ENCODE measurements at regions not wholly inside any gene's neighbourhood (a gene's known extent, or its start where the extent isn't known, plus 50 kb on each side); places are given as distances from the start of the nearest gene placed in this dataset.

DNA sequence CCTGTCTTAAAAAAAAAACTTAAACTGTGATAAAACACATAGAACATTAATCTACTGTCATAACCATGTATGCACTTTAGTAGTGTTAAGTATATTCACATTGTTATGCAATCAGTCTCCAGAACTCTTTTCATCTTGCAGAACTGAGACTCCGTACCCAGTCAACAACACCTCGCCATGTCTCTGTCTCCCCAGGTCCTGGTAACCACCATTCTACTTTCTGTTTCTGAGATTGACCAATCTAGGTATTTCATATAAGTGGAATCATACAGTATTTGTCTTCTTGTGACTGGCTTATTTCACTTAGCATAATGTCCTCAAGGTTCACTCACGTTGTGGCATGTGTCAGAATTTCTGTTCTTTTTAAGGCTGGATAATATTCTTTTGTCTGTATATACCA lies 290.8 kb upstream of the CXCR4 start (continued):
- TF ChIP-seq, protein P1, sequence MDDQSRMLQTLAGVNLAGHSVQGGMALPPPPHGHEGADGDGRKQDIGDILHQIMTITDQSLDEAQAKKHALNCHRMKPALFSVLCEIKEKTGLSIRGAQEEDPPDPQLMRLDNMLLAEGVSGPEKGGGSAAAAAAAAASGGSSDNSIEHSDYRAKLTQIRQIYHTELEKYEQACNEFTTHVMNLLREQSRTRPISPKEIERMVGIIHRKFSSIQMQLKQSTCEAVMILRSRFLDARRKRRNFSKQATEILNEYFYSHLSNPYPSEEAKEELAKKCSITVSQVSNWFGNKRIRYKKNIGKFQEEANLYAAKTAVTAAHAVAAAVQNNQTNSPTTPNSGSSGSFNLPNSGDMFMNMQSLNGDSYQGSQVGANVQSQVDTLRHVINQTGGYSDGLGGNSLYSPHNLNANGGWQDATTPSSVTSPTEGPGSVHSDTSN (CRISPR knock-in tag; IDR thresholded peaks at IDR 0.05) = no peak
- no peak for TF ChIP-seq ZNF768 (tag by site-specific recombination; IDR thresholded peaks at IDR 0.05)
- no peak for TF ChIP-seq ZNF2 (tag by site-specific recombination; IDR thresholded peaks at IDR 0.05)
- TF ChIP-seq PRDM1 (tag by site-specific recombination; IDR thresholded peaks at IDR 0.05) = no peak
- TF ChIP-seq ZNF202 (tag by site-specific recombination; IDR thresholded peaks at IDR 0.05; ENCODE audit: borderline replicate concordance) = no peak
- no peak for TF ChIP-seq KLF1 (tag by site-specific recombination; IDR thresholded peaks at IDR 0.05)
- TF ChIP-seq ZFP41 (tag by site-specific recombination; IDR thresholded peaks at IDR 0.05; ENCODE audit: borderline replicate concordance) = no peak
- no peak for TF ChIP-seq GFI1B (tag by site-specific recombination; IDR thresholded peaks at IDR 0.05)
- TF ChIP-seq ZNF274 (IDR thresholded peaks at IDR 0.05; ENCODE audit: low read length) = no peak
- no peak for TF ChIP-seq ZNF274 (tag by site-specific recombination; IDR thresholded peaks at IDR 0.05; ENCODE audit: borderline replicate concordance)

DNA sequence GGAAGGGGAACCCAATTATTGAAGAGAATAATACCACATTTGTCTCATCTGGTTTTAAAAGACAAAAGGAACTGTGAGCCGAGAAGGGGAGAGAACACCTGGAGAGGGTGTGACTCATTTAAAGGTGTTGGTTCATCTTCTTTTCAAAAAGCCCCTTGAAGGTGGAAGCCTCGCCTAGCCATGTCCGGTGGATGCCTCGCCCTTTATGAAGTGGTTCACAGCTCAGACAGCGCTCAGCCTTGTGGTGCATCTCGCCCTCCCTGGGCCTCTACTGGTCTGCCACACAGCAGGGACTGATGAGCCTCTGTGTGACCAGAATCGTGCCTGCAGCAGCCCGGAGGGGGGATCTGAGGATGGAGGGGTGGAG lies 290.0 kb upstream of the CXCR4 start:
- H3K4me1 ChIP-seq (ENCODE audit: control insufficient read depth, insufficient read depth, low read length) = no peaks in the 10 kb centered on the region
- POLR2A ChIA-PET = no interaction called here
- H3K36me3 ChIP-seq (ENCODE audit: control insufficient read depth in 2 of 2, insufficient read depth in 1 of 2, low read length in 2 of 2) = no peaks in the 10 kb centered on the region
- no peaks in the 10 kb centered on the region for H3K9me3 ChIP-seq (ENCODE audit: control insufficient read depth, insufficient read depth, low read depth, low read length)
- CTCF ChIA-PET = no interaction called here
- no peak overlapping the region for H3K27ac ChIP-seq (ENCODE audit: extremely low read depth, low read depth, low read length)
- no peak overlapping the region for H3K4me3 ChIP-seq (ENCODE audit: low read depth, low read length)
- TF ChIP-seq ZNF214 (tag by site-specific recombination; IDR thresholded peaks at IDR 0.05; ENCODE audit: borderline replicate concordance) = no peak
- no peak for TF ChIP-seq GLI2 (tag by site-specific recombination; IDR thresholded peaks at IDR 0.05; ENCODE audit: borderline replicate concordance, low read depth)
- no peak for TF ChIP-seq ZNF121 (tag by site-specific recombination; IDR thresholded peaks at IDR 0.05)
- TF ChIP-seq, protein P2, sequence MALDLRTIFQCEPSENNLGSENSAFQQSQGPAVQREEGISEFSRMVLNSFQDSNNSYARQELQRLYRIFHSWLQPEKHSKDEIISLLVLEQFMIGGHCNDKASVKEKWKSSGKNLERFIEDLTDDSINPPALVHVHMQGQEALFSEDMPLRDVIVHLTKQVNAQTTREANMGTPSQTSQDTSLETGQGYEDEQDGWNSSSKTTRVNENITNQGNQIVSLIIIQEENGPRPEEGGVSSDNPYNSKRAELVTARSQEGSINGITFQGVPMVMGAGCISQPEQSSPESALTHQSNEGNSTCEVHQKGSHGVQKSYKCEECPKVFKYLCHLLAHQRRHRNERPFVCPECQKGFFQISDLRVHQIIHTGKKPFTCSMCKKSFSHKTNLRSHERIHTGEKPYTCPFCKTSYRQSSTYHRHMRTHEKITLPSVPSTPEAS (tag by site-specific recombination; IDR thresholded peaks at IDR 0.05) = no peak
- no peak for TF ChIP-seq ZNF426 (tag by site-specific recombination; IDR thresholded peaks at IDR 0.05)
- TF ChIP-seq ZNF416 (tag by site-specific recombination; IDR thresholded peaks at IDR 0.05) = no peak
- no peak for TF ChIP-seq ZSCAN30 (tag by site-specific recombination; IDR thresholded peaks at IDR 0.05)
- TF ChIP-seq, protein P3, sequence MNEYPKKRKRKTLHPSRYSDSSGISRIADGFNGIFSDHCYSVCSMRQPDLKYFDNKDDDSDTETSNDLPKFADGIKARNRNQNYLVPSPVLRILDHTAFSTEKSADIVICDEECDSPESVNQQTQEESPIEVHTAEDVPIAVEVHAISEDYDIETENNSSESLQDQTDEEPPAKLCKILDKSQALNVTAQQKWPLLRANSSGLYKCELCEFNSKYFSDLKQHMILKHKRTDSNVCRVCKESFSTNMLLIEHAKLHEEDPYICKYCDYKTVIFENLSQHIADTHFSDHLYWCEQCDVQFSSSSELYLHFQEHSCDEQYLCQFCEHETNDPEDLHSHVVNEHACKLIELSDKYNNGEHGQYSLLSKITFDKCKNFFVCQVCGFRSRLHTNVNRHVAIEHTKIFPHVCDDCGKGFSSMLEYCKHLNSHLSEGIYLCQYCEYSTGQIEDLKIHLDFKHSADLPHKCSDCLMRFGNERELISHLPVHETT (tag by site-specific recombination; IDR thresholded peaks at IDR 0.05) = no peak
- TF ChIP-seq, protein P4, sequence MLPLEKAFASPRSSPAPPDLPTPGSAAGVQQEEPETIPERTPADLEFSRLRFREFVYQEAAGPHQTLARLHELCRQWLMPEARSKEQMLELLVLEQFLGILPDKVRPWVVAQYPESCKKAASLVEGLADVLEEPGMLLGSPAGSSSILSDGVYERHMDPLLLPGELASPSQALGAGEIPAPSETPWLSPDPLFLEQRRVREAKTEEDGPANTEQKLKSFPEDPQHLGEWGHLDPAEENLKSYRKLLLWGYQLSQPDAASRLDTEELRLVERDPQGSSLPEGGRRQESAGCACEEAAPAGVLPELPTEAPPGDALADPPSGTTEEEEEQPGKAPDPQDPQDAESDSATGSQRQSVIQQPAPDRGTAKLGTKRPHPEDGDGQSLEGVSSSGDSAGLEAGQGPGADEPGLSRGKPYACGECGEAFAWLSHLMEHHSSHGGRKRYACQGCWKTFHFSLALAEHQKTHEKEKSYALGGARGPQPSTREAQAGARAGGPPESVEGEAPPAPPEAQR (tag by site-specific recombination; IDR thresholded peaks at IDR 0.05) = no peak
- TF ChIP-seq HOXA7 (CRISPR knock-in tag; IDR thresholded peaks at IDR 0.05; ENCODE audit: borderline replicate concordance) = no peak
- TF ChIP-seq, protein P5, sequence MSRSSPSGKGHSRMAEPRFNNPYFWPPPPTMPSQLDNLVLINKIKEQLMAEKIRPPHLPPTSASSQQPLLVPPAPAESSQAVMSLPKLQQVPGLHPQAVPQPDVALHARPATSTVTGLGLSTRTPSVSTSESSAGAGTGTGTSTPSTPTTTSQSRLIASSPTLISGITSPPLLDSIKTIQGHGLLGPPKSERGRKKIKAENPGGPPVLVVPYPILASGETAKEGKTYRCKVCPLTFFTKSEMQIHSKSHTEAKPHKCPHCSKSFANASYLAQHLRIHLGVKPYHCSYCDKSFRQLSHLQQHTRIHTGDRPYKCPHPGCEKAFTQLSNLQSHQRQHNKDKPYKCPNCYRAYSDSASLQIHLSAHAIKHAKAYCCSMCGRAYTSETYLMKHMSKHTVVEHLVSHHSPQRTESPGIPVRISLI (tag by site-specific recombination; IDR thresholded peaks at IDR 0.05) = no peak
- no peak for TF ChIP-seq ZNF785 (tag by site-specific recombination; IDR thresholded peaks at IDR 0.05)
- TF ChIP-seq ZNF391 (tag by site-specific recombination; IDR thresholded peaks at IDR 0.05; ENCODE audit: borderline replicate concordance, low read depth) = no peak
- TF ChIP-seq ZBTB1 (tag by site-specific recombination; IDR thresholded peaks at IDR 0.05) = no peak
- TF ChIP-seq REPIN1 (tag by site-specific recombination; IDR thresholded peaks at IDR 0.05; ENCODE audit: low read depth) = no peak
- no peak for TF ChIP-seq ZNF623 (tag by site-specific recombination; IDR thresholded peaks at IDR 0.05)
- no peak for TF ChIP-seq ZNF561 (tag by site-specific recombination; IDR thresholded peaks at IDR 0.05; ENCODE audit: borderline replicate concordance)
- TF ChIP-seq, protein P1 (CRISPR knock-in tag; IDR thresholded peaks at IDR 0.05) = no peak
